Hepatocyte (in vitro differentiated cells): ENCODE measurements at regions not wholly inside any gene's neighbourhood (a gene's known extent, or its start where the extent isn't known, plus 50 kb on each side); places are given as distances from the start of the nearest gene placed in this dataset.
A peak's percentile ranks its signal among the peaks of the same experiment; 100 is the strongest.

Source experiments
- DNase-seq: peaks from one replicate; pipeline ENCODE4 v3.0.0-alpha.2; 2016; ENCODE audit warnings: low spot score
- H2AFZ ChIP-seq: fragments of 200-600 bp; sonication (generic); 2 replicates; pipeline ENCODE4 v1.6.0; 2016; ENCODE audit warnings: antibody characterized with exemption, mild to moderate bottlenecking
- H3K27ac ChIP-seq: fragments of 200-600 bp; sonication (generic); 2 replicates; pipeline ENCODE4 v1.5.1; 2016; ENCODE audit warnings: mild to moderate bottlenecking
- H3K27me3 ChIP-seq: fragments of 200-600 bp; sonication (generic); 2 replicates; pipeline ENCODE4 v1.6.1; 2016
- H3K36me3 ChIP-seq: fragments of 200-600 bp; sonication (generic); replicated peaks from 2 replicates; pipeline ENCODE4 v1.5.1; 2016; ENCODE audit warnings: low read depth; ENCODE audit not compliant: insufficient read depth
- H3K4me1 ChIP-seq: fragments of 200-600 bp; sonication (generic); 2 replicates; pipeline ENCODE4 v1.5.1; 2016; ENCODE audit warnings: mild to moderate bottlenecking, moderate library complexity; ENCODE audit not compliant: insufficient read depth
- H3K4me2 ChIP-seq: fragments of 200-600 bp; sonication (generic); 2 replicates; pipeline ENCODE4 v1.6.0; 2016
- H3K4me3 ChIP-seq: fragments of 200-600 bp; sonication (generic); 2 replicates; pipeline ENCODE4 v1.5.1; 2016; ENCODE audit warnings: mild to moderate bottlenecking
- H3K79me2 ChIP-seq: fragments of 200-600 bp; sonication (generic); 2 replicates; pipeline ENCODE4 v1.6.0; 2017; ENCODE audit warnings: mild to moderate bottlenecking
- H3K9me2 ChIP-seq: fragments of 200-600 bp; sonication (generic); replicated peaks from 2 replicates; pipeline ENCODE4 v1.6.0; 2017; ENCODE audit warnings: mild to moderate bottlenecking; ENCODE audit not compliant: insufficient read depth
- H3K9me3 ChIP-seq: fragments of 200-600 bp; sonication (generic); 2 replicates; pipeline ENCODE4 v1.5.1; 2016; ENCODE audit warnings: low read depth, mild to moderate bottlenecking
- H4K20me1 ChIP-seq: fragments of 200-600 bp; sonication (generic); 2 replicates; pipeline ENCODE4 v1.6.0; 2016; ENCODE audit warnings: mild to moderate bottlenecking; ENCODE audit not compliant: insufficient read depth, poor library complexity, severe bottlenecking
- CTCF ChIP-seq: fragments of 200-600 bp; sonication (generic); IDR thresholded peaks from 2 replicates; pipeline ENCODE4 v1.5.1; 2016; ENCODE audit warnings: antibody characterized with exemption, mild to moderate bottlenecking; ENCODE audit not compliant: poor library complexity
- EZH2 ChIP-seq: fragments of 200-600 bp; sonication (generic); IDR thresholded peaks from 2 replicates; pipeline ENCODE4 v1.6.1; 2016; ENCODE audit warnings: antibody characterized with exemption, mild to moderate bottlenecking, borderline replicate concordance
- EZH2phosphoT487 ChIP-seq: fragments of 200-600 bp; sonication (generic); IDR thresholded peaks from one replicate; pipeline ENCODE4 v1.6.1; 2018; ENCODE audit warnings: antibody characterized with exemption, mild to moderate bottlenecking, low read depth, moderate library complexity; ENCODE audit not compliant: unreplicated experiment, severe bottlenecking
- WGBS: methylation state at CpG from one replicate; pipeline ENCODE4 v1.1.6; 2016; ENCODE audit warnings: low lambda C conversion rate; ENCODE audit errors: missing lambda C conversion rate; 5-methylcytosine and 5-hydroxymethylcytosine counted together

DNA sequence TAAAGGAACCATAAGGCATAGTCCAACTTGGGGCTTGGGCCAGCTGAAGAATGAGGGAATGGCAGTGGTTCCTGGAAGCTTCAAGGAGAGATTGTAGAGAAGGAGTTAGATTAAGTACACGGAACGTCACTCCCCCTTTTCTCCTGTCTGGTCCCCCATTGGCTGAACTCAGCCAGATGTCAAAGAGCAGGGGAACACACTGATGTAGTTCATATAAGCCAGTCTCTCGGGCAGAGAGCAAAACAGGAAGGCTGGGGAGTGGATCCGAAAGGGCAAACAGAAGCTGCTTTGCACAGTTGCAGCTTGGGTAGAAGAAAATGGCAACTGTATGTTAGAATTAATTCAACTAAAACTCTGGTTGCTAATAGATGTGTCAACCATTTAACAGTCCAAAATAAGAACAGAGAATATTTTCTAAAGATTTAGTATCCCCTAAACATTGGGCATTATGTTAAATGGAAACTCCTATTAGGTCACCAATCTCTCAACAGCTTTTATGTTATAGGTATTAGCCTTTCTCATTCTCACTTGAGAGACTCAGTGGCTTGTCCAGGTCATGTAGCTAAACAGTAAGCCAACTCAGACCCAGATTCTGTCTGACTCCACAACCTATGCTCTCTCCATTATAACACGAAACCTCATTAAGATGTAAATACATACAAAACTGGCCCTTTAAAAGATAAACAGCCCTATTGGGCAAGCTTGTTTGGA, 600.7 kb upstream of the USP24 start:
- Histone ChIP-seq H3K4me2 (no peak overlapping the region), H3K9me3 (no peaks in the 10 kb centered on the region), H3K79me2 (no peaks in the 10 kb centered on the region), H3K9me2 (no peaks in the 10 kb centered on the region), H3K4me1 (peaks cover 25% of the 10 kb centered on the region), H3K27me3 (no peaks in the 10 kb centered on the region), H3K36me3 (no peaks in the 10 kb centered on the region), H2AFZ (no peak overlapping the region), H3K27ac (peak overlapping the region; percentile 48), H4K20me1 (no peaks in the 10 kb centered on the region), H3K4me3 (no peak overlapping the region)
- TF ChIP-seq CTCF (no peak), EZH2 (no peak), EZH2phosphoT487 (no peak)
- WGBS, result 80% methylated on average over 5 of the region's 5 CpGs
- DNase-seq, result no peak

DNA sequence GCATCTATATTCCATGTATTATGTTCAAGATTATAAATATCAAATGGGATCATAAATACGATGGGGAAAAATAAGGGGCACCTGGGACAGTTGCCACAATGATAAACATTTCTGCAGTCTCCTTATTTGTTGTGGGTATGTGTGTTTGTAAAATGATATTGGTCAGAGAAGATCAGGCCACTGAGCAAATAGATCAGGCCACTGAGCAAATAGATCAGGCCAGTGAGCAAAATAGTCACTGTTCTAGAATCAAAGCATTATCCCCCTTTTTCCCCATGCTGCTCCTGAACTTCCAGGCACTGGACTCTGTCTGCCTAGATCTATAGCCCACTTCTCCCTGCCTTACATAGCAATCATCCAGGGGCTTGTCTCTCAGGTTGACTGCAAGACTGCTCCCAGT, 599.8 kb upstream of the USP24 start:
- Histone ChIP-seq H3K79me2 (no peaks in the 10 kb centered on the region), H3K9me3 (no peaks in the 10 kb centered on the region), H3K9me2 (no peaks in the 10 kb centered on the region), H3K27me3 (no peaks in the 10 kb centered on the region), H4K20me1 (no peaks in the 10 kb centered on the region), H2AFZ (no peak overlapping the region), H3K4me2 (no peak overlapping the region), H3K4me1 (peaks cover 25% of the 10 kb centered on the region), H3K4me3 (no peak overlapping the region), H3K27ac (no peak overlapping the region), H3K36me3 (no peaks in the 10 kb centered on the region)
- 85% methylated on average over 1 of the region's 1 CpG for WGBS
- no peak for TF ChIP-seq EZH2
- no peak for TF ChIP-seq CTCF
- no peak for TF ChIP-seq EZH2phosphoT487
- DNase-seq, result no peak

DNA sequence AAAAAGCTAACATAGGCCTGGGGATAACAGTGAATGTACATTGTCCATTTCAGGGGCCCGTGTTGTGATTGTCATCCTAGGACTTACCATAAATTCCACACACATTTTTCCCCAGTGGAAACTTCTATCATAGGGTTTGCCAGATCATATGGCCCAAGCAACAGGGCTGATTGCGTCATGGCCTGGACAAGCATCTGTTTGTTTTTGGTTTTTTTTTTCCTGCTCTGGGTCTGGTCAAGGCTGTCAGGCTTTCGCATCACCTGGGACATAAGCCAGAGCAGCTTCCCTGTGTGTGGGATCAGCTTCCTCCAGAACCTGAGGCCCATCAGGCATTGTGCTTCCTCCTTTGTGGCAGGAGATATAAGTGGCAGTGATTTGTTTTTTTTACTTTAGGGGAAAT, 598.5 kb upstream of the USP24 start:
- DNase-seq, result peak; percentile 66
- 56% methylated on average over 3 of the region's 3 CpGs for WGBS
- peak overlapping the region; percentile 47 for H3K27ac ChIP-seq

More for the DNA sequence above, 598.5 kb upstream of the USP24 start:
- Histone ChIP-seq H3K9me2 (no peaks in the 10 kb centered on the region), H3K4me1 (peaks cover 25% of the 10 kb centered on the region), H3K27me3 (no peaks in the 10 kb centered on the region), H3K4me3 (no peak overlapping the region), H4K20me1 (no peaks in the 10 kb centered on the region), H2AFZ (no peak overlapping the region), H3K36me3 (no peaks in the 10 kb centered on the region), H3K9me3 (no peaks in the 10 kb centered on the region), H3K79me2 (no peaks in the 10 kb centered on the region), H3K4me2 (no peak overlapping the region)
- no peak for TF ChIP-seq CTCF
- TF ChIP-seq EZH2phosphoT487, result no peak
- TF ChIP-seq EZH2, result no peak
